ENCODE measurements at regions not wholly inside any gene's neighbourhood (a gene's known extent, or its start where the extent isn't known, plus 50 kb on each side); places are given as distances from the start of the nearest gene placed in this dataset.

DNA sequence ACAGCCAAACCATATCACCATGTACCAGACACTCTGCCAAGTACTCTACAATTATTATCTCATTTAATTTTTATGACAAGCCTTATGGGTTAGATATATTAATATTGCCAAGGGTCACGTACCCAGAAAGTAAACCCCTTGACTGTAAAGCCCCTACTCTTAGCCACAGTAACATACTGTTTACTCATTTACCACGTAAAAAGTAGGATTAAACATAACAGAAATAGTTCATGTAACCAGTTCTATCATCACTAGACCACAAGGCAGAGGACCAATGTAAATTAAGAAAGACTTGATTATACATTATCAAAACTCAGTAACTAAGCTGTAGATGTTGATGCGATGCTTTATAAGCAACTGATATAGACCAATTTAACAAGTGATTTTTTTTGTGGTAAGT is 101.5 kb upstream of the CNTNAP4 start:
- ChIA-PET POLR2A (no interaction called here), CTCF (no interaction called here)
- TF ChIP-seq HDGF (IDR thresholded peaks at IDR 0.05; ENCODE audit: borderline replicate concordance) (no peak), BHLHE40 (IDR thresholded peaks at IDR 0.05; ENCODE audit: borderline replicate concordance) (no peak), FOXK2 (IDR thresholded peaks at IDR 0.05) (no peak), SUZ12 (IDR thresholded peaks at IDR 0.05) (no peak), FOXM1 (IDR thresholded peaks at IDR 0.05; ENCODE audit: borderline replicate concordance) (no peak)
- DNase-seq (ENCODE audit: extremely low spot score): no peak

DNA sequence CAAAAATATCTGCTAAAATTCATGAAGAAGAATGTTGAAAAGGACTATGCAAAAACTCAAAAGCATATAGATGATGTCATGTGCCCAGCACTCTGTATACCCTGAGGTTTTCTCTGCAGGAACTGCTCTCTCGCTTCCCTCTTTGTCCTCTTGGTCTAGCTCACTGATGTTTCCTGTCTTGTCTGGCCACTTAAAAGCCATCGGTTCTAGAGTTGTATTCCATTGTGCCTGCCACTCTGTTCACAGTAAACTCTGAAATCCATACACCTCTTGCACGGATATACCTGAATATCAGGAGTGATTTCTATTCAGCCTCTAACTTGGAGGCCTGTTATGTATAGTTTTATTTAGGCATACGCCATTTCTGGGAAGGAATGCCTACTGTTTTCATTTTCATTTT is 101.0 kb upstream of the CNTNAP4 start:
- DNase-seq (ENCODE audit: extremely low spot score): no peak
- POLR2A ChIA-PET: no interaction called here
- no peak for TF ChIP-seq SP1 (IDR thresholded peaks at IDR 0.05)
- TF ChIP-seq FOXM1 (IDR thresholded peaks at IDR 0.05; ENCODE audit: borderline replicate concordance): no peak
- no peak for TF ChIP-seq SUZ12 (IDR thresholded peaks at IDR 0.05)
- TF ChIP-seq ELF4 (IDR thresholded peaks at IDR 0.05): no peak
- no peak for TF ChIP-seq NFRKB (IDR thresholded peaks at IDR 0.05)
- no peak for TF ChIP-seq ARNT (IDR thresholded peaks at IDR 0.05)
- no peak for TF ChIP-seq HDGF (IDR thresholded peaks at IDR 0.05; ENCODE audit: borderline replicate concordance)
- no peak for TF ChIP-seq TARDBP (IDR thresholded peaks at IDR 0.05)
- no peak for TF ChIP-seq BHLHE40 (IDR thresholded peaks at IDR 0.05; ENCODE audit: borderline replicate concordance)
- TF ChIP-seq FOXK2 (IDR thresholded peaks at IDR 0.05): no peak
- no peak for TF ChIP-seq LEF1 (IDR thresholded peaks at IDR 0.05; ENCODE audit: borderline replicate concordance)
- no peak for TF ChIP-seq FOXA1 (IDR thresholded peaks at IDR 0.05)
- no peak for TF ChIP-seq PKNOX1 (IDR thresholded peaks at IDR 0.05)
- no peak for TF ChIP-seq L3MBTL2 (conservative IDR thresholded peaks at IDR 0.05)
- no peak for TF ChIP-seq CTBP1 (IDR thresholded peaks at IDR 0.05; ENCODE audit: borderline replicate concordance)
- TF ChIP-seq ZNF384 (IDR thresholded peaks at IDR 0.05): no peak
- CTCF ChIA-PET: no interaction called here

DNA sequence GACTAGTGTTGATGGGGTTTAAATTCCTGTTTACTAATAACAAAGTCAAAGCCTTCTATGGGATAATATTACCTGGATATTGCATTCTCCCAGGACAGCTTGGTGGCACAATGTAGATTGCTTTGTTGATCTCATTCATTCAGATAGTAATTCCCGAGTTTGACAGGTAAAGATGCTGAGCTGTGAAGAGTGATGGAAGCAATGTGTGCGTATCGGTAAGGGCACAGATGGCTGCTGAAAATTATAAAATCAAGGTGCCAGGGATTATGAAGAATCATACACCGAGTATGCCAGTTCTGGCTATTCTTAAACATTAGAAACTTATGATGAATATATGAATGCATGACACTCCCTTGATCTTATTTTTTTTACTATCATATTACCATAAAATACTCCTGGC is 100.6 kb upstream of the CNTNAP4 start:
- ChIA-PET POLR2A (no interaction called here), CTCF (no interaction called here)
- no peak for TF ChIP-seq CTBP1 (IDR thresholded peaks at IDR 0.05; ENCODE audit: borderline replicate concordance)
- no peak for TF ChIP-seq L3MBTL2 (conservative IDR thresholded peaks at IDR 0.05)
- no peak for TF ChIP-seq PKNOX1 (IDR thresholded peaks at IDR 0.05)
- no peak for TF ChIP-seq HDGF (IDR thresholded peaks at IDR 0.05; ENCODE audit: borderline replicate concordance)
- TF ChIP-seq ZNF384 (IDR thresholded peaks at IDR 0.05): no peak
- TF ChIP-seq SP1 (IDR thresholded peaks at IDR 0.05): no peak
- TF ChIP-seq FOXM1 (IDR thresholded peaks at IDR 0.05; ENCODE audit: borderline replicate concordance): no peak
- no peak for TF ChIP-seq ARNT (IDR thresholded peaks at IDR 0.05)
- no peak for TF ChIP-seq FOXA1 (IDR thresholded peaks at IDR 0.05)
- no peak for TF ChIP-seq SUZ12 (IDR thresholded peaks at IDR 0.05)
- TF ChIP-seq LEF1 (IDR thresholded peaks at IDR 0.05; ENCODE audit: borderline replicate concordance): no peak
- TF ChIP-seq ELF4 (IDR thresholded peaks at IDR 0.05): no peak
- TF ChIP-seq TARDBP (IDR thresholded peaks at IDR 0.05): no peak
- no peak for TF ChIP-seq BHLHE40 (IDR thresholded peaks at IDR 0.05; ENCODE audit: borderline replicate concordance)
- TF ChIP-seq FOXK2 (IDR thresholded peaks at IDR 0.05): no peak
- TF ChIP-seq NFRKB (IDR thresholded peaks at IDR 0.05): no peak
- no peak for DNase-seq (ENCODE audit: extremely low spot score)

DNA sequence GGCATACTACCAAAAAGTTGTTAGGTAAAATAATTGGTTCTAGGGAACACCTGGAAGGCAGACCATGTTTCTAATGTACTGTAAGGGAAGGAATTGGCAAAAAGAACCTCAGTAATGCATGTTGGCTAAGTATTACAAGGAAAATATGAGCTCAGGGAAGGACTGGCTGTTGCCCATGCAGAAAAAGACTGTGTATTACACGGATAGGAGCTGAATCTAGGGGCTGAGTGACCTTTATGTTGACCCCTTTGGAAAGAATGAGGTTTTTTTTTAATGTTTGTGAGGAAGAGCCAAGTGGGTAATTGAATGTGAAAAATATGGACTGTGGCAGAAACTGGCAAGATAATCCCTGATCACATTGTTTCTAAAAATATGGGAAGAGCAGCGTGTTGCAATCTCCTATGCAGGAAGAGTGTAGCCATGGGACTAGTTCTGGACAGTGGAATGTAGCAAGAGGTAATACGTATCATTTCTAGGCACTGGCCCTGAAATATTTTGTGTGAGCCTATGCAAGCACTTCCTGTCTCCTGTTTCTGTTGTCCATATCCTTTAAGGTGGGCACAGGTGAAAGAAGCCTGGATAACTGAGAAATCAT is 95.1 kb upstream of the CNTNAP4 start:
- ChIA-PET POLR2A (no interaction called here), CTCF (no interaction called here)
- TF ChIP-seq FOXA1 (IDR thresholded peaks at IDR 0.05) (no peak), HDGF (IDR thresholded peaks at IDR 0.05; ENCODE audit: borderline replicate concordance) (no peak), ARNT (IDR thresholded peaks at IDR 0.05) (no peak), ELF4 (IDR thresholded peaks at IDR 0.05) (no peak), NFRKB (IDR thresholded peaks at IDR 0.05) (no peak), TARDBP (IDR thresholded peaks at IDR 0.05) (no peak), L3MBTL2 (conservative IDR thresholded peaks at IDR 0.05) (no peak), PKNOX1 (IDR thresholded peaks at IDR 0.05) (no peak), SP1 (IDR thresholded peaks at IDR 0.05) (no peak), BHLHE40 (IDR thresholded peaks at IDR 0.05; ENCODE audit: borderline replicate concordance) (no peak), SUZ12 (IDR thresholded peaks at IDR 0.05) (no peak), FOXK2 (IDR thresholded peaks at IDR 0.05) (no peak), LEF1 (IDR thresholded peaks at IDR 0.05; ENCODE audit: borderline replicate concordance) (no peak), CTBP1 (IDR thresholded peaks at IDR 0.05; ENCODE audit: borderline replicate concordance) (no peak), FOXM1 (IDR thresholded peaks at IDR 0.05; ENCODE audit: borderline replicate concordance) (no peak), ZNF384 (IDR thresholded peaks at IDR 0.05) (no peak)
- DNase-seq (ENCODE audit: extremely low spot score): no peak

- DNase-seq (ENCODE audit: extremely low spot score): no peak
- CTCF ChIA-PET: no interaction called here
- POLR2A ChIA-PET: no interaction called here
- TF ChIP-seq CTBP1 (IDR thresholded peaks at IDR 0.05; ENCODE audit: borderline replicate concordance) (no peak), FOXK2 (IDR thresholded peaks at IDR 0.05) (no peak), BHLHE40 (IDR thresholded peaks at IDR 0.05; ENCODE audit: borderline replicate concordance) (no peak), ZNF384 (IDR thresholded peaks at IDR 0.05) (no peak), FOXA1 (IDR thresholded peaks at IDR 0.05) (no peak), HDGF (IDR thresholded peaks at IDR 0.05; ENCODE audit: borderline replicate concordance) (no peak), SP1 (IDR thresholded peaks at IDR 0.05) (no peak), ELF4 (IDR thresholded peaks at IDR 0.05) (no peak), ARNT (IDR thresholded peaks at IDR 0.05) (no peak), FOXM1 (IDR thresholded peaks at IDR 0.05; ENCODE audit: borderline replicate concordance) (no peak), TARDBP (IDR thresholded peaks at IDR 0.05) (no peak), LEF1 (IDR thresholded peaks at IDR 0.05; ENCODE audit: borderline replicate concordance) (no peak), NFRKB (IDR thresholded peaks at IDR 0.05) (no peak), SUZ12 (IDR thresholded peaks at IDR 0.05) (no peak), L3MBTL2 (conservative IDR thresholded peaks at IDR 0.05) (no peak), PKNOX1 (IDR thresholded peaks at IDR 0.05) (no peak)
Observed at GRCh38 chr16:76183647-76184046, 93.6 kb upstream of the CNTNAP4 start.

Measured in HEK293T (cell line).